ENCODE measurements at regions not wholly inside any gene's neighbourhood (a gene's known extent, or its start where the extent isn't known, plus 50 kb on each side); places are given as distances from the start of the nearest gene placed in this dataset.

- no peak for TF ChIP-seq CTCF (IDR thresholded peaks at IDR 0.05)
- no peak for TF ChIP-seq POLR2AphosphoS5 (IDR thresholded peaks at IDR 0.05; ENCODE audit: low read depth, low read length)
- no peak for TF ChIP-seq SIN3A (IDR thresholded peaks at IDR 0.05; ENCODE audit: borderline replicate concordance, insufficient read depth, low read depth, low read length)
Measured at GRCh38 chr9:25994605-25995004, 316.4 kb upstream of the TUSC1 start.
